ENCODE measurements at regions not wholly inside any gene's neighbourhood (a gene's known extent, or its start where the extent isn't known, plus 50 kb on each side); places are given as distances from the start of the nearest gene placed in this dataset.

GRCh38 chr7:32360127-32360526 is 130.1 kb downstream of the LSM5 start:
- no peak for DNase-seq (ENCODE audit: low read depth)
- in situ Hi-C loops (cut with HindIII; ENCODE audit: low pct_unique_long_range_greater_than_20kb, low sequenced_read_pairs) = no loop called here

- in situ Hi-C loops (cut with HindIII; ENCODE audit: low pct_unique_long_range_greater_than_20kb, low sequenced_read_pairs) = no loop called here
- DNase-seq (ENCODE audit: low read depth) = no peak
These were observed 132.5 kb downstream of the LSM5 start for GRCh38 chr7:32357535-32358277.

GRCh38 chr7:32347244-32347828 is 142.8 kb downstream of the LSM5 start:
- in situ Hi-C loops (cut with HindIII; ENCODE audit: low pct_unique_long_range_greater_than_20kb, low sequenced_read_pairs) = no loop called here

GRCh38 chr7:32346253-32346652 is 143.9 kb downstream of the LSM5 start:
- in situ Hi-C loops (cut with HindIII; ENCODE audit: low pct_unique_long_range_greater_than_20kb, low sequenced_read_pairs) = no loop called here
- no peak for DNase-seq (ENCODE audit: low read depth)

More at GRCh38 chr7:32347244-32347828, 142.8 kb downstream of the LSM5 start:
- DNase-seq (ENCODE audit: low read depth) = no peak

- DNase-seq (ENCODE audit: low read depth) = no peak
- in situ Hi-C loops (cut with HindIII; ENCODE audit: low pct_unique_long_range_greater_than_20kb, low sequenced_read_pairs) = no loop called here
These were observed 153.5 kb downstream of the LSM5 start for GRCh38 chr7:32336726-32337125.

GRCh38 chr7:32335107-32335506 is 155.1 kb downstream of the LSM5 start:
- no peak for DNase-seq (ENCODE audit: low read depth)
- in situ Hi-C loops (cut with HindIII; ENCODE audit: low pct_unique_long_range_greater_than_20kb, low sequenced_read_pairs) = no loop called here

GRCh38 chr7:32330602-32331001 is 159.6 kb downstream of the LSM5 start:
- DNase-seq (ENCODE audit: low read depth) = no peak
- in situ Hi-C loops (cut with HindIII; ENCODE audit: low pct_unique_long_range_greater_than_20kb, low sequenced_read_pairs) = no loop called here

- DNase-seq (ENCODE audit: low read depth) = no peak
- in situ Hi-C loops (cut with HindIII; ENCODE audit: low pct_unique_long_range_greater_than_20kb, low sequenced_read_pairs) = no loop called here
These were observed 164.1 kb downstream of the LSM5 start for GRCh38 chr7:32326078-32326477.

- no peak for DNase-seq (ENCODE audit: low read depth)
- in situ Hi-C loops (cut with HindIII; ENCODE audit: low pct_unique_long_range_greater_than_20kb, low sequenced_read_pairs) = no loop called here
These were observed 166.5 kb downstream of the LSM5 start for GRCh38 chr7:32323712-32324111.

- DNase-seq (ENCODE audit: low read depth) = no peak
- in situ Hi-C loops (cut with HindIII; ENCODE audit: low pct_unique_long_range_greater_than_20kb, low sequenced_read_pairs) = no loop called here
These were observed 171.2 kb downstream of the LSM5 start for GRCh38 chr7:32319012-32319382.

- no peak for DNase-seq (ENCODE audit: low read depth)
- in situ Hi-C loops (cut with HindIII; ENCODE audit: low pct_unique_long_range_greater_than_20kb, low sequenced_read_pairs) = no loop called here
These were observed 171.7 kb downstream of the LSM5 start for GRCh38 chr7:32318300-32319011.

- in situ Hi-C loops (cut with HindIII; ENCODE audit: low pct_unique_long_range_greater_than_20kb, low sequenced_read_pairs) = no loop called here
- no peak for DNase-seq (ENCODE audit: low read depth)
These were observed 173.3 kb downstream of the LSM5 start for GRCh38 chr7:32316839-32317238.

- no peak for DNase-seq (ENCODE audit: low read depth)
- in situ Hi-C loops (cut with HindIII; ENCODE audit: low pct_unique_long_range_greater_than_20kb, low sequenced_read_pairs) = no loop called here
These were observed 175.4 kb downstream of the LSM5 start for GRCh38 chr7:32314761-32315160.

GRCh38 chr7:32301427-32301826 is 188.8 kb downstream of the LSM5 start:
- in situ Hi-C loops (cut with HindIII; ENCODE audit: low pct_unique_long_range_greater_than_20kb, low sequenced_read_pairs) = no loop called here
- no peak for DNase-seq (ENCODE audit: low read depth)

- in situ Hi-C loops (cut with HindIII; ENCODE audit: low pct_unique_long_range_greater_than_20kb, low sequenced_read_pairs) = no loop called here
- DNase-seq (ENCODE audit: low read depth) = no peak
These were observed 191.0 kb downstream of the LSM5 start for GRCh38 chr7:32299133-32299702.

- in situ Hi-C loops (cut with HindIII; ENCODE audit: low pct_unique_long_range_greater_than_20kb, low sequenced_read_pairs) = no loop called here
- no peak for DNase-seq (ENCODE audit: low read depth)
These were observed 191.6 kb downstream of the LSM5 start for GRCh38 chr7:32298408-32299132.

- no peak for DNase-seq (ENCODE audit: low read depth)
- in situ Hi-C loops (cut with HindIII; ENCODE audit: low pct_unique_long_range_greater_than_20kb, low sequenced_read_pairs) = no loop called here
These were observed 196.3 kb downstream of the LSM5 start for GRCh38 chr7:32293833-32294232.

- in situ Hi-C loops (cut with HindIII; ENCODE audit: low pct_unique_long_range_greater_than_20kb, low sequenced_read_pairs) = no loop called here
These were observed 200.3 kb downstream of the LSM5 start for GRCh38 chr7:32289651-32290414.

More at GRCh38 chr7:32289651-32290414, 200.3 kb downstream of the LSM5 start:
- DNase-seq (ENCODE audit: low read depth) = no peak
